Stimulated activated naive CD4-positive, alpha-beta T cell (primary cell): ENCODE measurements at regions not wholly inside any gene's neighbourhood (a gene's known extent, or its start where the extent isn't known, plus 50 kb on each side); places are given as distances from the start of the nearest gene placed in this dataset.

Experiments
- DNase-seq, 6 experiments: peaks; one replicate each; lab custom pipeline; 2025; lab: John Stamatoyannopoulos, UW

- DNase-seq = no peak
Measured at GRCh38 chr18:70386582-70386981, 97.7 kb downstream of the SOCS6 start.

- DNase-seq = no peak
Measured at GRCh38 chr18:70385474-70385873, 96.6 kb downstream of the SOCS6 start.

GRCh38 chr18:70384181-70384790 lies 95.4 kb downstream of the SOCS6 start:
- no peak for DNase-seq

- DNase-seq = no peak
Measured at GRCh38 chr18:70382992-70383717, 94.3 kb downstream of the SOCS6 start.

GRCh38 chr18:70382017-70382416 lies 93.2 kb downstream of the SOCS6 start:
- no peak for DNase-seq

GRCh38 chr18:70380915-70381896 lies 92.4 kb downstream of the SOCS6 start:
- DNase-seq = no peak
